Inferior parietal cortex (tissue), 1 donor: ENCODE measurements at regions not wholly inside any gene's neighbourhood (a gene's known extent, or its start where the extent isn't known, plus 50 kb on each side); places are given as distances from the start of the nearest gene placed in this dataset.
"Not testable (repeated sequence)": the region's sequence is repeated elsewhere in the genome, so short reads cannot be mapped to it uniquely, and the experiment has no call there.

ENCODE experiments used
- DNase-seq: peaks from one replicate; pipeline ENCODE4 v3.0.0-alpha.2; 2016; ENCODE audit errors: extremely low spot score

DNA sequence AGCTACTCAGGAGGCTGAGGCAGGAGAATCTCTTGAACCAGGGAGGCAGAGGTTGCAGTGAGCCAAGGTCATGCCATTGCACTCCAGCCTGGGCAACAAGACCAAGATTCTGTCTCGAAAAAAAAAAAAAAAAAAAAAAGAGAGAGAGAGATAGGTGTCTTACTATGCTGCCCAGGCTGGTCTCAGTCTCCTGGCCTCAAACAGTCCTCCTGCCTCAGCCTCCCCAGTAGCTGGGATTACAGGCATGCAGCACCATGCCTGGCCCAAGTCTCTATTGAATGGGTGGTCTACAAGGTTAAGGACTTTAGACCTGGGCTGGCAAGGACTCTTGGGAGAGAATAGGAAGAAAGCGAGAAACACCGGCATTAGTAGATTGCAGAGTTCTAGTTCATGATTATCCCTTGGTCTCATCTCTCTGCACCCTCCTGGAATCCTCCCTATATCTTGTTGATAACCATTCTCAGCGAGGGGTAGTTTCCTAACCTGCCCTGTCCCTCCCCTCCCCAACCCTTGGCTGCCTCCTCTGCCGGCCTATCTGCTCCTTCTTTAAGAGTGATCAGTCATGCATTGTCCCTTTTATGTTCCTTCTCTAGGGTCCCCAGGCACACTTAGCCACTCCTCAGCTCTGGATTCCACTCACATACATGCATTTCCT is 128.1 kb upstream of the MAP1LC3B2 start:
- DNase-seq = no peak

GRCh38 chr12:116431677-116432300 is 127.4 kb upstream of the MAP1LC3B2 start:
- no peak for DNase-seq

DNA sequence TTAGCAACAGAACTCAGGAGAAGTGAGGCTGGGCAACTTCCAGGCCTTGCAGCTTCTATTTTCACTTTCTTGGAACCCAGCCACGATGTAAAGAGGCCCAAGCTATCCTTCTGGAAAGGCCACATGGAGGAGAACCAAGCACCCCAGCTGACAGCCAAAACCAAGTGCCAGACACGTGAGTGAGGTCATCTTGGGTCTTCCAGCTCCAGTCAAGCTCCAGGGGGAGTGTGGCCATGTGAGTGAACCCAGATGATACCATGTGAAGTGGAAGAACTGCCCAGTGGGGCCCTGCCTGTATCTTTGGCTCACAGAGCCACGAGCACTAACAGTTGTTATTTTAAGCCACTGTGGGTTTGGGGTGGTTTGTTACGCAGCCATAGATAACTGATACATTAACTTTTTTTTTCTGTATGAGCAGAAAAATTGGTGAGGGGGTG is 126.8 kb upstream of the MAP1LC3B2 start:
- DNase-seq = no peak

DNA sequence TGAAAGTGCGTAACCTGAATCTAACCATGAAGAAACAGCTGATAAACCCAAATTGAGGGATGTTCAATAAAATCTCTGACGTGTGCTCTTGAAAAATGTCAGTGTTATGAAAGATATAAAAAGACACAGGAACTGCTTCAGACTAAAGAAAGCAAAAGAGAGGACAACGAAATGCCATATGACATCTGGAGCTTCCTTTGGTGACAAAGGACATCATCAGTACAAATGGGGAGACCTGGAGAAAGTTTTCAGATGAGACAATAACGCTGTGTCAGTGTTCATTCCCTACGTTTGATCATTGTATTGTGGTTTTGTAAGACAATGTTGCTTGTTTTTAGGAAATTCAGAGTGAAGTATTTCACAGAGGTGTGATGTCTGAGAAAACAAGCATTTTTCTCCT is 125.9 kb upstream of the MAP1LC3B2 start:
- DNase-seq = no peak

DNA sequence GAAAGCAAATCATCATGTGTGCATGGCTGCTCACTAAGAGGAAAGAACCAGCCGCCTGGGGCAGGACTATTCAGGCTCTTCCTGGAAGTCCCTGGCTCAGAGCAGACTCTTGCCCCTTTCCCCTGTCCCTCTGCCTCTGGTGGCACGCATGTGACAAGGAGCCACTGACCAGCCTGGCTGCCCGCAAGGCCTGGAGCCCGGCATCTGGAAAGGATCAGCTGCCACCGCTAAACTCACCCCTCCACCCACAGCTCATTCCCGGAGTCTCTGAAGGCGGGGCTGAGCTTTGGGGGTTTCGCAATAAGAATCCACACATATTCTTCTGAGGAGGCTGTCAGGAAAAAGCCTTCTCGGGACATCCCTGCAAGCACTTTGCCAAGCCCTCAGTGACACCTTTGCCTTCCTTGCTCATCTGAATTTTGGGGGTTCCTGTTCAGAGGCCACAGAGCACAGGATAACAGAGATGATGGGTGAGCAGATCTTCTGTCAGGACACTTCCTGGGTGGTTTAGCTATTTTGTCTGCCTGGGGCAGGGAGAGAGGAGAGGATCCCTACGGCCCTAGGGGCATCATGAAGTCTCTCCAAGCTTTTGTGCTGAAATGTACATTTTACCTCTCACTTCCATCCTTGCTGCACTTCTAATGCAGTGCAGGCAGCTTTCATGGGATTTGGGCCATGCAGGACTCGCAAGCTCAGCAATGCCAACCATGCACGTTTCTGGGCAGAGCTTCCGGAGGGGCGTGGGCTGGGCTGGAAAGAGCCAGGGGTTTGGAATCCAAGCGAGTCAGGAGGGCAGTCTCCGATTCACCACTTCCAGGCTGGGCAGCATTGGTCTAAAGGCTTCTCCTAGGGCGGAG is 124.8 kb upstream of the MAP1LC3B2 start:
- no peak for DNase-seq

- no peak for DNase-seq
These were observed 123.2 kb upstream of the MAP1LC3B2 start for GRCh38 chr12:116435984-116436383.

DNA sequence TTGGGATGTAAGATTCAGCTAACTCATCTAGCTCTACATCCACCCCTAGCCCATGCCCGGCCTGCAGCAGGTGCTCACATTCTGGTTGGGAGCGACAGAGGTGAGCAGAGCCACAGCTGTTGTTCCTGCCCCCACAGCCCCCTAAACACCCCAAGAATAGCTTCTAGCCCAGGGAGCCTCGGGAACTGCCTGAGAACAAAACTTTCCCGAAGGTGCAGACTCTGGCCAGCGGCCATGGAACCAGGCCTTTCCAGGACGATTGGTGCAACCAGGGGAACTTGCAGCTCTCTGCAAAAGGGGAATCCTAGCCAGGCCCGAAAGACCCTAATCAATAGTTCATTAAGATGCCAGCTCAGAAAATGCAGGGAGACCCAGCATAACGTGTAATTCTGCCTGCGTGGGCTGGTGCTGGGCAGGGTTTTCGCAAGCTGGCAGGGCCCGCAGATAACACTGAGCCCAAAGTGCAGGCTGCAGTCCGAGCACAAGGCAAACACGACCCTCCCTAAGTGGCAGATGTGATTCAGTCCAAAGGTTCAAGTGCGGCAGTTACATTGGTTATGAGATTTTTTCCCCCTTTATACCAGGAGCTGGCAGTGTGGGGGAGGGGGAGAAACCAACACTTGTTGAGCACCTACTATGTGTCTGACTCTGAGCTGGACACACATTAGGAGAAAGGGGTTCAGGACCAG is 122.5 kb upstream of the MAP1LC3B2 start:
- no peak for DNase-seq

DNA sequence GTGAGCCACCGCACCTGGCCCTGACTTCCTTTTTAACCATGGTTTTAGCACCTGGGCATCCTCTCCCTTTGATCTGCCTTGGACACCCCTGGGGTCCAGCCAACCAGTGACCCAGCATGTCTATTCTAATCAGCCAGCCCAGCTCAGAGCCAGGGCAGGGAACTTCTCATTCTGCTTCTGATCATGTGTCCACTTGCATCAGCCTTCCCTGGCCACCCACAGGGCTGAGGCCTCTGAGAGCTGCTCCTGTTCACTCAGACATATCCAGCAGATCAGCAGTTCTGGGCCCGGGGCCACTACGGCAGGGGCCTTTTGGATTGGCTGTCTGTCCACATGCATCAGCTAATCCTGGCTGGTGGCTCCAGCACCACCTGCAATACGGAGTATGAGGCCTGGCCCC is 117.9 kb upstream of the MAP1LC3B2 start:
- DNase-seq = no peak

DNA sequence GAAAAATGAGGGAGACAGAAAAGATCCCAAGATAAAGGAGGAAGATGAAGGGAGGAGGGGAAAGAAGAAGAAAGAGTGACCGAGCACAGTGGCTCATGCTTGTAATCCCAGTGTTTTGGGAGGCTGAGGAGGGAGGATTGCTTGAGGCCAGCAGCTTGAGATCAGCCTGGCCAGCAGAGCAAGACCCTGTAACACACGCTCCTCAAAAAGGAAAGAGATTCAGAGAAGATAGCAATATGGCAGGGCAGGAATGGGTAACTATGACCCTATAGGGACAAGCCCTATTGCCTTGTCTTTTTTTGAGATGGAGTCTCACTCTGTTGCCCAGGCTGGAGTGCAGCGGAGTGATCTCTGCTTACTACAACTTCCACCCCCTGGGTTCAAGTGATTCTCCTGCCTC is 116.9 kb upstream of the MAP1LC3B2 start:
- no peak for DNase-seq

GRCh38 chr12:116442946-116443345 is 116.2 kb upstream of the MAP1LC3B2 start:
- DNase-seq = no peak

DNA sequence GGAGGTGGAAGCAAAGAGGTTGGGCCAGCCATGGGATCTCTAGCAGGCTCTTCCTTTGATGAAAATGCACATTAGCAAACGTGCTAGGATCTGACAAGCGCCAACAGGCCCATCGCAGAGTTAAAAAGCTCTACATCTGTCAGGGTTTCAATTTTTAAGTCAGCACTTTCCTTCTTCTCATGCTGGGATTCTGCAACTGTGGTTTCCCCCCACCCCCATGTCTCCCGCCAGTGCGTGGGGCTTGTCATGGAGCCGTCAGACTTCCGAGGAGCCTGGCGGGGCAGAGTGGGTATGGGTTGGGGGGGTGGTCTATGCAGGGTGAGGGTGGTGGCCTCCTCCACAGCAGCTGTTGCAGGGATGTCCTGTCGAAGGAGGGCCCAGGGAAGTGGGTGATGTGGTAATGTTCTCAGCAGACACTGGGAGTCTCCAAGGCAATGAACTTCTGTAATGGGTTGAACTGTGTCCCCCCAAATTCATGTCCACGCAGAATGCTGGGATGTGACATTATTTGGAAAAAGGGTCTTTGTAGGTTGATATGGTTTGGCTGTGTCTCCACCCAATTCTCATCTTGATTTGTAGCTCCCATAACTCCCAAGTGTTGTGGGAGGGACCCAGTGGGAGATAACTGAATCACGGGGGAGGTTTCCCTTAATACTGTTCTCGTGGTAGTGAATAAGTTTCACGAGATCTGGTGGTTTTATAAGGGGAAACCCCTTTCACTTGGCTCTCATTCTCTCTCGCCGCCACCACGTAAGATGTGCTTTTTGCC is 115.2 kb upstream of the MAP1LC3B2 start:
- DNase-seq = no peak

- no peak for DNase-seq
These were observed 114.6 kb upstream of the MAP1LC3B2 start for GRCh38 chr12:116444590-116444943.

DNA sequence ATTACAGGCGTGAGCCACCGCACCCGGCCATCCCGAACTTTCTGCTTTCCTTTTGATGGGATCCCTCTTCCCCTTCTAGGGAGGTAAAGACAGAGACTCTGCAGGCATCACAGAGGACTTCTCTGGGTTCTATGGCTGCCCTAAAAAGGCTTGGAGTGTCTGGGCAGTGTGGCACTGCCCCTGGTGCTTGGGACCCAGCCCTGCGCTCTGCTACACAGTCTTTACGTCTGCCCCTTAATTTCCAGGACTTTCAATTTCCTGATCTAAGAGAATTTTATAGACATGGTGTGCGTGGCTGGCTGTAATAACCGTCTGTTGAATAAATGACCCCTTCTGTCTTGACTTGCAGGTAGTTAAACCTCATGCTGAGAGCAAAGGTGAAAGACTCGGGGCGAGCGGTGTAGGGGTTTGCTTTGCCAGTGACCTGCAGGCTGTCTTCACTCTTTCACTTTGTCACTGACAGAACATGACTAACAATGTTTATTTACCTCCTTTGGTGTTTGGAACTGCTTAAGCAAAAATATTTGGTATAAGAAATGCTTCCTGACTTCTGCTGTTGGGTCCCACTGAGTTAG is 110.9 kb upstream of the MAP1LC3B2 start:
- DNase-seq = no peak

GRCh38 chr12:116450406-116450910 is 108.7 kb upstream of the MAP1LC3B2 start:
- no peak for DNase-seq

DNA sequence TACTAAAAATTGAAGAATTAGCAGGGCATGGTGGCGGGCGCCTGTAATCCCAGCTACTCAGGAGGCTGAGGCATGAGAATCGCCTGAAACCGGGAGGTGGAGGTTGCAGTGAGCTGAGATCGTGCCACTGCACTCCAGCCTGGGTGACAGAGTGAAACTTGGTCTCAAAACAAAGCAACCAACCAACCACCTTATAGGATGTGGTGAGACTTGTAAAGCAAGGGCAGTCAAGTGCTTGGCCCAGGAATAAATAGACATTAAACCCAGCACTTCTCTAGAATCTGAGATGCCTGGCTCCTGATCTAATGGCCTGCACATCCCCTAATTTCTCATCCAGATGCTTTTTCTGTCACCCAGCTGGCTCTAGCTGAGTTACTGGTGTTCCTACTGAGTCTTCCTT is 106.2 kb upstream of the MAP1LC3B2 start:
- not testable (repeated sequence) for DNase-seq

GRCh38 chr12:116453631-116454030 is 105.5 kb upstream of the MAP1LC3B2 start:
- DNase-seq = no peak

DNA sequence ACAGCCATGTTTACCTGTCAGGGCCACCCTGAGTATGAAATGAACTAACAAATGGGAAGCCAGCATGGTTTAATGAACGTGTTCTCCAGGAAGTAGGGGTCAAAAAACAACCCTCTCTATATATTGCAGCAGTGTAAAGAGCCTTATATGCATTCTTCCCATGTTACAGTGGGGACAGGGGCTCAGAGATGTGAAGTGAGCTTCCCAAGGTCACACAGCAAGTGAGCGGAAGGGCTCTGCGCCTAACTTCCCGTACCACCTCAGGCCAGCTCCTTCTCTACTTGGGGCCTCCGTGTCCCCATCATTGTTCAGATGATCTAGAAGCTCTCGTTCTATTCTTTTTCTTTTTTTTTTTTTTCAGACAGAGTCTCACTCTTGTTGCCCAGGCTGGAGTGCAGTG is 105.1 kb upstream of the MAP1LC3B2 start:
- DNase-seq = no peak

GRCh38 chr12:116454950-116455447 is 104.2 kb upstream of the MAP1LC3B2 start:
- DNase-seq = no peak

GRCh38 chr12:116455540-116456329 is 103.4 kb upstream of the MAP1LC3B2 start:
- DNase-seq = no peak
